Putamen (tissue), 1 donor: ENCODE measurements at regions not wholly inside any gene's neighbourhood (a gene's known extent, or its start where the extent isn't known, plus 50 kb on each side); places are given as distances from the start of the nearest gene placed in this dataset.
A peak's percentile ranks its signal among the peaks of the same experiment; 100 is the strongest.
"Not testable (repeated sequence)": the region's sequence is repeated elsewhere in the genome, so short reads cannot be mapped to it uniquely, and the experiment has no call there.

Source experiments
- DNase-seq: peaks from one replicate; pipeline ENCODE4 v3.0.0-alpha.2; 2016; ENCODE audit warnings: low spot score

DNA sequence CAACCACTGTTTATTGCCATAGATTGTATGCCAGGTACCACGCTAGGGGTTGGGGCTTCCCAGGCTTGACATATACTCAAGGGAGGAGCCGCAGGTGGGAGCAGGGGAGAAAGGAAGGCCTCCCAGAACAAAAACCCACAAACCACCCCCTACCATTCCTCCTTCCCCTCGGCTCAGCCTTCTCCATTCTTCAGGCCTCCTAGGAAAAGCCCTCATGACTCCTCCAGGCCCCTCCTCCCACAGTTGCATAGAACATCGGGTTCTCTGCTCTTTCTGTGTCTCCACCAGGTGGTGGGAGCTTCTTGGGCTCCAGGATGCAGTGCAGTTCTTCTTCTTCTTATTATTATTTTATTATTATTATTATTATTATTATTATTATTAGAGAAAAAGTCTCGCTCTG, 80.3 kb downstream of the ZFP36L2 start:
- no peak for DNase-seq

DNA sequence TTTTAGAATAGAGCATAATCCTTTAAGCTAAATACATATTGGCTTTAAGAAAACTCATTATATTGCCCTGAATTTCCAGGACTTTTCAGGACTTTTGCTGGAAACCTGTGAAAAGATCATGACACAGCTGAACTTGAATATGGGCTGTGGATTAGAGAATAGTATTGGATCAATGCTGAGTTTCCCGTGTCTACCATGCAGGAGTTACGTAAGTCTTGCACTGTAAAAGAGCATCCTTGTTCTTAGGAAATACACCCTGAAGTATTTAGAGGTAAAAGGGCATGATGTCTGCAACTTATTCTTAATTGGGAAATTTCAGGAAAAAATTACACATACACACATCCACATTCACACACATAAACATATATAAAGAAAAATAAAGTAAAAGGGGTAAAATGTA, 82.1 kb downstream of the ZFP36L2 start:
- no peak for DNase-seq

GRCh38 chr2:43143756-43144155, 82.7 kb downstream of the ZFP36L2 start:
- no peak for DNase-seq

DNA sequence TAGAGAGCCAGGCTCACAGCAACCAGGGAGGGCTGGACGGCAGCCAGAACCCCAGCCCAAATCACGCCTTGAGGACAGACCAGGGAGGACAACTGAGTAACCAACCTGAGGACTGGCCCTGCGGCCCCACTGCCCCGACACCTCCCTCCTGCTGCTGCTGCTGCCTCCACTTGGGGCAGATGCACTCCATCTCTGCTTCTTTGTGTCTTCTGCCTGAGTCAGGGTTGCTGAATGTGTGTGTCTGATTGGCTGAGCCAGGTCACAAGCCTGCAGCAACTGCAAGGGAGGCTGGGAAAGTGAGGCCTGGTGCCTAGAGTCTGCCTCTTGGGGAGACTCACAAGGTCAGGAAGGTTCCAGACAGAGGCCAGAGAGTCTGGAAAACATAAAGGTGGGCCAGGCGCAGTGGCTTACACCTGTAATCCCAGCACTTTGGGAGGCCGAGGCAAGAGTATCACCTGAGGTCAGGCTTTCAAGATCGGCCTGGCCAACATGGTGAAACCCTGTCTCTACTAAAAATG, 83.4 kb downstream of the ZFP36L2 start:
- no peak for DNase-seq

DNA sequence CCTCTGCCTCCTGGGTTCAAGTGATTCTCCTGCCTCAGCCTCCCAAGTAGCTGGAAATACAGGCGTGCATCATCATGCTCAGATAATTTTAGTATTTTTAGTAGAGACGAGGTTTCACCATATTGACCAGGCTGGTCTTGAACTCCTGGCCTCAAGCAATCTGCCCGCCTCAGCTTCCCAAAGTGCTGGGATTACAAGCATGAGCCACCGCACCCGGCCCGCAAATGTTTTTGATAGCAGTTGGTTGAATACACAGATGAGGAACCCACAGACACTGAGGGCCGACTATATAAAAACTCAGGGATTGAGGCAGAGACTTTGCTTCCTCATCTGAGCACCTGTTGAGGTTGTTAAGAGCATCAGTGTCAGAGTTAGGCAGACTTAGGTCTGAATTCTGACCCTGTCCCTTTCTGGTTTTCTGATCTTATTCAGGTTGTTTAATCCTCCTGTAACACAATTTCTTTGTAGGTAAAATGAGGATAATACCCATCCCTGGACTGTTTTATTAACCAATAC, 84.7 kb downstream of the ZFP36L2 start:
- not testable (repeated sequence) for DNase-seq

- no peak for DNase-seq
Observed at GRCh38 chr2:43139996-43140621, 86.3 kb downstream of the ZFP36L2 start.

DNA sequence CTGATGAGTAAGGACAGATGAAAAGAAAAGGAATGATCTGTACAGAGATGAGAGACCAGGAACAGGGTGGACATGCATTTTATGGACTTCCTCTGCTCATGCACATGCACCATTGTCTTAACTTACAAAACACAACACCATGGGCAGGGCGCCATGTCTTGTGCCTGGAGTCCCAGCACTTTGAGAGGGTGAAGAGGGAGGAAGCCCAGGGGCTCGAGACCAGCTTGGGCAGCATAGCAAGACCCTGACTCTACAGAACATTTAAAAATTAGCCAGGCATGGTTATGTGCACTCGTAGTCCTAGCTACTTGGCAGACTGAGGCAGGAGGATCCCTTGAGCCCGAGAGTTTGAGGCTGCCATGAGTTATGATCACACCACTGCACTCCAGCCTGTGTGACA, 86.9 kb downstream of the ZFP36L2 start:
- no peak for DNase-seq

- DNase-seq = no peak
Observed at GRCh38 chr2:43138441-43138840, 88.0 kb downstream of the ZFP36L2 start.

DNA sequence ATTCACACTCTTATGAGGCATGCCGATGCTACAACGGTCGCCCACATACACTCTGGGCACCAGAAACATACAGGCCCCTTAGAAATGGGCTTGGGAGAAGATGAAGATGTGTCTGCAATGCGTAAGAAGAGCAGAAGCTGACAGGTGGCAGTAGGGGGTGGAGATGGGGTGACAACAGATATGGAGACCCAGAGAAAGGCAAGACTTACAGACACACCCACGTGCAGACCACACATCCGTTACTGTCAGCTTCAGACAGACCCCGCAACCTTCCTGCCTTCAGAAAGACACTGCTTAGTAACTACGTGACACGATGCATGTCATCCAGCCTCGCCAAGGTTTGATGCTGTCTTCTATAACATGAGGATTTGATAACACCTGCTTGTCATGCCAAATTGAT, 89.5 kb downstream of the ZFP36L2 start:
- no peak for DNase-seq

DNA sequence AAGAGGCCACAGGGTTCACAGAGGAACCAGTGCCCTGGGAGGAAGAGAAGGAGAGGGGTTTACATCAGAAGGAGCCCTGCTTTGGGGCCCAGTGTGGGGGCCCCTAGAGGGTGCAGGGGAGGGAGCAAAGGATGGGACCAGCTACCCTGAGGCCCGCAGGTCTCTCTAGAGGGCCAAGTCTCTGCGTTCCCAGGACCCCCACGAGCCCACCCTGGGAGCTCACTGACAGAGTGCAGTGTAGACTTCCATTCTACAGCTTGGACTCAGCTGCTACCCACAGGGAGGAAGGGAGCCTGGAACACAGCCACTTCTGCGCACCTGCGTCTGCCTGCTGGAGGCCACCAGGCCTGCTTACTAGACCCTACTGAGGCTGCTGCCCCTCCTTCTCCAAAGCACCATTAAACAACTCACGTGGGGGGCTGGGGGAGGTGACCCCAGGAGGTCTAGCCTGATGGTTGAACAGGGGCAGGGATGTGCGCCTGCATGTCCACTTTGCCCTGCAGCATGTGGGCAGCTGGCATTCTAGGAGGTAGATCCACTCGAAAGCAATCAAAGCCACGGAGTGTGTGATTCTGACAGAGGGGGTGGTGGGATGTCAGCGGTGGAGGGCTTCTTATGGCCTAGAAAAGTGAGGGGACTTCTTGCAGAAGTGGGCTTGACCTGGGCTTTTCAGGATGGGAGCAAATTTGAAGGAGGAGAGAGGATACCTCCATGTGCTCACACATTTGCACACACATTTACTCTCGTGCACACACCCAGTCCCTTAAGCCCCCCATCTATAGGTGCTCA, 90.2 kb downstream of the ZFP36L2 start:
- no peak for DNase-seq

DNA sequence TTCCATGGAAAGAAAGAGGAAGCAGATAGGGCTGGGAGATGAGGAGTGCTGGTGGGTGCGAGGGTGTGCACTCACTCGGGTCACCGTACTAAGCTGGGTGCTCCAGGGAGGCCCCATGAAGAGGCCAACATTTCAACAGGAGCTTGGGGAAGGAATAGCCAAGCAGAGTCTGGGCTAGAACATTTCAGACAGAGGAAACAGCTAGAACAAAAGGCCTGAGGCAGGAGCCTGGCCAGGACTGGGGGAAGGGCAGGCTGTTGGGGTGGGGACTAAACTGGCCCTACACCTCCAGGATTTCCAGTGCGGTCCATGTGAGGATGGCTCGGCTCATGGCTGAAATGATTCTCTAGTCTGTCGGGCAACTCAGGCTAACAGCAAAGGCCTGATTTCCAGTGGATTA, 90.8 kb downstream of the ZFP36L2 start:
- no peak for DNase-seq

GRCh38 chr2:43134571-43134889, 91.9 kb downstream of the ZFP36L2 start:
- DNase-seq = no peak

DNA sequence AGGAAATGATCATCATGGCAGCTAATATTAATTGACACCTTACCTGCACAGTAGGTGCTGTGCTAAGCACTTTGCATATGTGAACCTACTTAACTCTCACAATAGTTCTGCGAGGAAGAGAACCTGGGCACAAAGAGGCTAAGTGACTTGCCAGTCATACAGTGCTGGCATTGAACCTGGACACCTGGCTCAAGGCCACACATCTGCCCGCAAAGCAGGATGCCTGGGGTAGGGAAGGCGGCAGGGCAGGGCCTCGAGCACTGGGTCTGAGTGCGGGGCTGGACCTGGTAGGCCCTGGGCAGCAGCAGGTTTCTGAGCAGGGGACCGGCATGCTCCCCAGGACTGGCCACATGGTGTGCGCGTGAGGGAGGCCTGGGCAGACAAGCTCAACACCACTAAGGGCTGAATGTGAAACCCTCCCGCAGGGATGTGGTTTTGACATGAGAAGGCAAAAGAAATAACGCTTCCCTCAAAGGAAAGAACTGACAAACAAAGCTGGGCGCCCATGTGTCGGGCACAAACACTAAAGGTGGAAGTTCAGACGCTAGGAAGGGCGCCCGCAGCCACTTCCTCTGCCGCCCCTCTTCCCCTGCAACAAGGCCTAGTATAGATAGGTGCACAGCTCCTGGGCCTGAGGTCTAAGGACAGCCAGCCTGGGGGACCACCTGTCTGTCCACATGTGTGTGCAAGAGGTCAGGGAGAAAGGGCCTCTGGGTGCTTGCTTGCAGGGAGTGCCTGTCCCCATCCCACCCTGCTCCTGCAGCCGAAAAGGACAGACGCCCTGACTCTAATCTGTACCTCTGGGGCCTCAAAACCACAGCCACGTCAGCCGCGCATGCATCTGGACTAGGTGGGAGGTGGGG, 92.5 kb downstream of the ZFP36L2 start:
- peak; percentile 49 for DNase-seq

DNA sequence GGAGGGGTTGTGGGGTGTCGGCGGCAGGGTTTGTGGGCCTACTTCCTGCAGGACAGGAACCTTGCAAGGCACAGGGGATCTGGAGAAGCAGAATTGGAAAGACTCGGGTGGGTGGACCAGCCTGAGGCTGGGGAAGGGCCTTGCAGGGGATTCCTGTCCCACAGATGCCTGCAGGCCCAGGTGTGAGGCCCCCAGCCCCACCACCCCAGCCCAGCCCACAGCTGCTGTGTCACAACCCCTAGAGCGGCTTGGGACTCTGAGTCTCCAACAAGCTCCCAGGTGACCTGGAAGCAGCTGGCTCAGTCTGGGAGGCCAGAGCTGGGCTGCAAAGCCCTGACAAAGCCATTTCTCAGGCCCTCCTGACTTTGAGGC, 93.1 kb downstream of the ZFP36L2 start:
- DNase-seq = no peak

GRCh38 chr2:43132683-43133301, 93.6 kb downstream of the ZFP36L2 start:
- DNase-seq = no peak

DNA sequence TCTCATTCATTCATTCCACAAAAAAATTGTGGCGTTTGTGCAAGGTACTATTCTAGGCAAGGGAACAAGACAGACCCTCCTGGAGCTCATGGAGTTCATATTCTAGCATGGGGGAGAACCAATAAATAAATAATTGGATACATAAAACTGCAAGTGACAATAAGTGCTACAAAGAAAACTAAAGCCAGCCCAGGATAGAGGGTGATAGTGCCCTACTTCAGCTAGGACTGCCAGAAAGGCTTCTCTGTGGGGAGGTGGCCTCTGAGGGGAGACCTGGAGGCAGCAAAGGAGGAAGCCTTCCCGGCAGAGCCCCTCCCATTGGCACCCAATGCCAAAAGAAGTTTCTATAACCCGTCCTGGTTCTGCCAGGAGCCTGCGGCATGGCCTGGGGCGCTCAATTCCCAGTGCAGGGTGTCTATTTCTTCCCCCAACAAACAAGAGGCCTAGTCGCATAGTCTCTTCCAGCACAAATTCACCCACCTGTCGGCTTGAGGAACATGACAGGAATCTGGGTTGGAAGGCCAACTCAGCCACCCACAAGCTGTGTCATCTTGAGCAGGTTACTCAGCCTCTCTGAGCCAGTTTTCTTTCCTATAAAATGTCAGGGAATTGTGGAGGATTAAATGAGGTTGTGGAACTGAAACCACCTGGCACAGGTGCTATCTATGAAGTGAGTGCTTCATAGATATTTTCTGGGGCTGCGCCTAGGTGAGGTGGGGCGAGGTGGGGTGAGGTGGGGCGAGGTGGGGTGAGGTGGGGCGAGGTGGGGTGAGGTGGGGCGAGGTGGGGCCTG, 94.3 kb downstream of the ZFP36L2 start:
- no peak for DNase-seq

DNA sequence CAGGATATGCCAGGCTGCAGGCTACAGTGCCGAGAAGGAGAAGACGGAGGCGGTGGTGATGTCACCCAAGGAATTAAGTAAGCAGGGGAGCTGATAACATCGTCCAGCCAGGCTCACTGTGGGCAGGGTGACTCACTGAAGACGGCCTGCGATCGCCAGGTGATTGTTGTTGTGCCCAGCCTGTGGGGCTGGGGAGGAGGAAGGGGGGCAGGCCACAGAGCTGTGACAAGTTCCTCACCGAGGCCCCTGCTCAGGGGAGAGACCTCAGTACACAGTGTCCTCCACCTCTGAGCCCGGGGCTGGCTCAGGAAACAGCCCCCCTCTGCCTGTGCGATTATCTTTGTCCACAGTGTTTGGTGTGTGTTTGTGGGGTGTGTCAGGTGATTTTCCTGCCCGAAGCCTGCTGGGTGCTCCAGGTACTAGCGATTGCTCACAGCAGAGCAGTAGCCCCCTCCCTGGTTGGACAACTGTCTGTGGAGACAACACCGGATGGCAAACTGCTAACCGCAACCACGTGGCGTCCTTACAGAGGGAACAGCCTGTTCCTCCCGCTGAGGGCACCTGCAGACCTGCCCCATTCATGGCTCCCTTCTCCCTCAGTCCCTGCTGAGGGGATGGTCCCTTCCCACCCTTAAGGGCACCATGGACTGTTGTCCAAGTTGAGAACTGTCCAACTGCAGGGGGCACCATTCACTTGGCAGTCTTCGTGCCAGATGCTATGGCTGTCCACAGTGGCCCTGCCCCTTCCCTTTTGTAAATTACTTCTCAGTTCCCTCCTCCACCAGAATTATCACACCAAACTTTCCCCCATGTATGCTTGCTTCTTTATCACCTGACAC, 95.1 kb downstream of the ZFP36L2 start:
- DNase-seq = no peak

DNA sequence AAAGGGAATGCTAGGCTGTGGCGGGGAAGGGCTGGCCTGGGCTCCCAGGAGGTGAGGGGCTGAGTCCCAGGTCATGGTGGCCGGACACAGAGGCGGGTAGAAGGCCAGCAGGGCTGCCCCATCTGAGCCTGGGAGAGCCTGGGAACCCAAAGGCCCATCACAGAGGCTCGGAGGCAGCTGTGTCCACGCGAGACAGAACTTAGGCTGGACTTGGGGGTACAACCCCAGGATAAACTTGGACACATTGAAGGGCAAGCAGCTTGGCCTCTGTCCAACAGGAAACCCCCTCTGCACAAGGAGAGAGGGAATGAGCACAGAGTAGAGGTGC, 95.9 kb downstream of the ZFP36L2 start:
- DNase-seq = no peak

DNA sequence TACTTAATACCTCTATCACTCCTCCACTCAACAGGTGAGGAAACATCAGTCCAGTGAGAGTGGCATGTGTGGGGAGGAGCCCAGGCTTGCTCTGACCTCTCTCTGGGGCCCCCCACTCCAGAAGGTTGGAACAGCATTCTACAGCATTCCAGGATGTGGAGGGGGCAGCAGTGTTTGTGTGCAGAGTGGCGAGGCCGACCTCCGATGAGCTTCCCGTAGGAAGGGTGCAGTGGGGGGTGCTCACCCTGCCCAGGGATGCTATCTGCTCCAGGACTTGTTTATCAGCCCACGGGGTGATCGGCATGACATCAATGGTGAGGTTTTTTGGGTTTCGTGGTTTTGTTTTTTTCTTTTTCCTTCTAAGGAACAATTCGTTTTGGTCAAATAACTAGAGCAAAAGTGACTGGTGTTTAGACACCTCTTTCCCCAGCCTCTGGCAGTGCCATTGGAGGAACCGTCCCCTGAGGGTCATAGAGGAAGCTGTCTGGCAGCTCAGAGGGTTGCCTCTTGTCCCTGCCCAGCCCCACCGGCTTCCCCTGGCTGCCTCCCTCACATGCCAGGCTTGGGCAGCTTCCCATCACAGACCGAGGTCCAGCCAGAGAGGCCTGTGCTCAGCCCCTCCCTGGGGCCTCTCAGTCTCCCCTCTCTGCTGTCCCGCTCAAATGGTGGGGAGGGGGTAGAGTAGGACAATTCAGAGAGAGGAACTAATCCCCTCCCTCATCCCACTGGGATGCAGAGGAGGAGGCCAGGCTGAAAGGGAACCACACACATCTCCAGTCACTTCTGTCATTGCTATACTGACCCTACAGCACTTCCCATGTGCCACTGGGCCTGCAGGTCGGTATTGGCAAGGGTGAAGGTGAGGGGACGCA, 96.5 kb downstream of the ZFP36L2 start:
- DNase-seq = no peak

DNA sequence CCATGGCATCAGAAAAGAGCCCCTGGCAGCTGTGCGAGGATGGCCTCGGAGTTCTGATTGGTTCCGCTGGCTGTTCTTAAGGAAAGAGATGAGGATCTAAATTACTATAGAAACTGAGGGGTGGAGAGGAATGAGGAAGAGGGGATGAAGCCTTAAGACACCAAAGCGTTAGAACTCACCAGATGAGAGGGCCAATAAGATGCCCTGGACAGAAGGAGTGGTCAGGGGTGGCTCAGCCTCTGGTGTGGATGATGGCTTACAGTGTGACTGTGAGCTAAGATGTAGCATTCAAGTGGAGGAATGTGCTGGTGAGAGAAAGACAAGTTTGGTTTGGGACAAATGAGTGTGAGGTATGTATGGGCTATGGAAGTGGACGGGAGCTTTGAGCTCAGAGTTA, 97.8 kb downstream of the ZFP36L2 start:
- DNase-seq = no peak
